ENCODE measurements at regions not wholly inside any gene's neighbourhood (a gene's known extent, or its start where the extent isn't known, plus 50 kb on each side); places are given as distances from the start of the nearest gene placed in this dataset.

DNA sequence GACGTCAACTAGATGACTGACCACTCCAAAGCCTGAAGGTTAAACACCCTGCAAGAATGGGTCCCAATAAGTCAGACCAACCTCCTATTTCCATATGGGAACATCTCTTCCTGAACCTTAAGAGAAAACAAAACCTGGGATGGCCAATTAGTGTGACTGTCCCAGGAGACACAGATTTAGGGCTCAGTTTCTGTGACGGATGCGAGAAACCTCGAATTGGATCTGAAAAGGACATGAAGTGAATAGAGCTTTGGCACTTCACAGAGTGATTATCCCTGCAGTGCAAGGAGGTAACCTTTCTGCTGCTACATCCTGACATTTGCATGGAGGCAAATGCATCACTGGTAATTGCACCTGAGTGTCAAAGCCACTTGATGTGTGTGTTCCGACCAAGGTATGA lies 442.2 kb upstream of the KLF12 start (continued):
- TF ChIP-seq TBP (IDR thresholded peaks at IDR 0.05; ENCODE audit: low read depth, low read length) (no peak), SIX5 (IDR thresholded peaks at IDR 0.05; ENCODE audit: low read depth, low read length) (no peak)
